Stimulated activated CD8-positive, alpha-beta memory T cell treated with anti-CD3 and anti-CD28 coated beads, Interleukin-15, amount 100 ng/mL, for 1 hour (primary cell): ENCODE measurements at regions not wholly inside any gene's neighbourhood (a gene's known extent, or its start where the extent isn't known, plus 50 kb on each side); places are given as distances from the start of the nearest gene placed in this dataset.

ENCODE experiments used
- DNase-seq: peaks from one replicate; pipeline ENCODE4 v3.0.0-alpha.2; 2020; ENCODE audit warnings: low read depth

- no peak for DNase-seq
Measured at GRCh38 chr16:77663711-77664110, 58.6 kb upstream of the NUDT7 start.

- DNase-seq, result no peak
Measured at GRCh38 chr16:77666771-77667170, 55.5 kb upstream of the NUDT7 start.

GRCh38 chr16:77668201-77668600 lies 54.1 kb upstream of the NUDT7 start:
- no peak for DNase-seq

- DNase-seq, result no peak
Measured at GRCh38 chr16:77669057-77669456, 53.3 kb upstream of the NUDT7 start.
